ENCODE measurements at regions not wholly inside any gene's neighbourhood (a gene's known extent, or its start where the extent isn't known, plus 50 kb on each side); places are given as distances from the start of the nearest gene placed in this dataset.

DNA sequence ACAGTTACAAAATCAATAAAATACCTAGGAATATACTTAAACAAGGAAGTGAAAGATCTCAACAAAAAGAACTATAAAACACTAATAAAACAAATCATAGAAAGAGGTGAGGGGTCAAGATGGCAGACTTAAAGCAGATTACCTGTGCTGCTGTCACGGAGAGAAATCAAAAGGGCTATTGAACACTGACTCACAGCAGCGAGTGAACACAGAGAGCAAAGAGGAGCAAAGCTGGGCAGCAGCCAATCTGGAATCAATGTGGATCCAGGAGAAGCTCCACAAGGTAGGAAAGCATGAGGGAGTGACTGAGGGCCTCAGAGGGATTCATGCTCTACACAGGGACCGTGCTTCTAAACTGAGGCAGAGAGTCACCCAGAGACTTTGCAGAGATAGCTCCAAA lies 562.0 kb upstream of the SEMA3D start:
- Histone ChIP-seq H3K4me3 (no peak overlapping the region), H3K4me1 (no peaks in the 10 kb centered on the region), H3K36me3 (no peaks in the 10 kb centered on the region), H3K9me3 (peaks cover 0 to 22% of the 10 kb centered on the region in 2 donors), H3K27ac (no peak overlapping the region), H3K27me3 (no peaks in the 10 kb centered on the region)
- no peak for TF ChIP-seq CTCF (IDR thresholded peaks at IDR 0.05)
- no peak for ATAC-seq
- no peak for DNase-seq
- intact Hi-C loops (cut with DNase I), result no loop called here

DNA sequence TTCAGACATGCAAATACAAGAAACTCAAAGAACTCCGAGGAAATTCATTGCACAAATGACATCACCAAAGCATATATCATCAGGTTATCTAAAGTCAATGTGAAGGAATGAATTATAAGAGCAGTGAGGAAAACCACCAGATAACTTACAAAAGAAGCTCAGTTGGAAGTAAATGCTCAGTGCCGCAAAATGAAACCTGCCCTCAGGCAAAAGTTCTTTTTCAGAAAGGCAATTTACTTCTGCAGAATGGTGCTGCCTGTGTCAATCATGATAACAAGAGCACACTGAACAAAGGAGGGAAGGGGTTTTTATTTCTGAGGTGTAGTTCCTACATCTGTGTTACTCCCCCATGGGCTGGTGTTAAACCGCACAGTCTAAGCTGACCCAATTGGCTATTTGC lies 550.6 kb upstream of the SEMA3D start:
- intact Hi-C loops (cut with DNase I), result no loop called here
- TF ChIP-seq CTCF (IDR thresholded peaks at IDR 0.05), result no peak
- H3K27me3 ChIP-seq, result no peaks in the 10 kb centered on the region
- H3K36me3 ChIP-seq, result no peaks in the 10 kb centered on the region
- no peak for DNase-seq
- H3K4me3 ChIP-seq, result no peak overlapping the region
- no peaks in the 10 kb centered on the region for H3K4me1 ChIP-seq
- no peak for ATAC-seq
- peaks cover 0 to 23% of the 10 kb centered on the region in 2 donors for H3K9me3 ChIP-seq
- H3K27ac ChIP-seq, result no peak overlapping the region

GRCh38 chr7:85736085-85736484 lies 549.2 kb upstream of the SEMA3D start:
- no peak for ATAC-seq
- Histone ChIP-seq H3K27ac (no peak overlapping the region), H3K4me3 (no peak overlapping the region), H3K9me3 (peaks cover 0 to 27% of the 10 kb centered on the region in 2 donors), H3K27me3 (no peaks in the 10 kb centered on the region), H3K36me3 (no peaks in the 10 kb centered on the region), H3K4me1 (no peaks in the 10 kb centered on the region)
- TF ChIP-seq CTCF (IDR thresholded peaks at IDR 0.05), result no peak
- DNase-seq, result no peak
- intact Hi-C loops (cut with DNase I), result no loop called here

- peaks cover 0 to 30% of the 10 kb centered on the region in 2 donors for H3K9me3 ChIP-seq
- DNase-seq, result no peak
- H3K27me3 ChIP-seq, result no peaks in the 10 kb centered on the region
- intact Hi-C loops (cut with DNase I), result no loop called here
- no peak overlapping the region for H3K4me3 ChIP-seq
- H3K36me3 ChIP-seq, result no peaks in the 10 kb centered on the region
- no peaks in the 10 kb centered on the region for H3K4me1 ChIP-seq
- H3K27ac ChIP-seq, result no peak overlapping the region
- TF ChIP-seq CTCF (IDR thresholded peaks at IDR 0.05), result no peak
- no peak for ATAC-seq
Measured at GRCh38 chr7:85734823-85735222, 548.0 kb upstream of the SEMA3D start.

DNA sequence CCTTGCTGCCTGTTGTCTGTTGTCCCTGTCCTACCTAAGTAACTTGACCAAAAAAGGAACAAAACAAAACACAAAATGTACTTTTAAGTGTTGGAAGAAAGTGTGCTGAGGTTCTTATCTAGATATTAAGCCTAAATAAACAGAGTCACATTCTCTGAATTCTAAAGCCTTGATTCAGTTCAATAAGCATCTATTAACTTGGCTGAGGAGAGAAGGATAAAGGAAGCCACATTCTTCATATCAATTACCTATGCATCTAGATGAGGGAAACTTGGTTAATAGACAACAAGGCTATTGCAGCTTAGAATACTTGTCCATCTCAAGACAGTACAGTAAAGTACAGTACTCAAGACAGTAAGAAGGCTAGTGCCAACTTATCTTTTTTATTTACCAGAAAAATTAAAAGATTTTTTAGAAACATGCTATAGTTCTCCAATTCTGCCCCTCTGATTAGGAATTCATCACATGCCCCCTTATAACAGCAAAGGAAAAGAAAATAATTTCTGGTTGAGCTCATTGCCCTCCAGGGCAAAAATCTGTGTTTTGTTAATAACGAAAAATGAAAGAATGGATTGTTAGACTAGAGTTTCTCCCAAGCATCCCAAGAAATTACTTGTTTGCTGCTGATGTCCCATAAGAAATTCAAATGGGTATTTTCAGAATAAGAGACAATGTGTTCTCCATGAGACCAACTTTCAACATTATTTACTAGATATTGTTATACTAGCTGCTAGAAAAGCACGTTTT lies 546.5 kb upstream of the SEMA3D start:
- DNase-seq (no peak), ATAC-seq (peak; percentile 27)
- Histone ChIP-seq H3K4me3 (no peak overlapping the region), H3K36me3 (no peaks in the 10 kb centered on the region), H3K9me3 (peaks cover 0 to 25% of the 10 kb centered on the region in 2 donors), H3K27me3 (no peaks in the 10 kb centered on the region), H3K4me1 (no peaks in the 10 kb centered on the region), H3K27ac (no peak overlapping the region)
- intact Hi-C loops (cut with DNase I), result no loop called here
- TF ChIP-seq CTCF (IDR thresholded peaks at IDR 0.05), result no peak
